ENCODE measurements at regions not wholly inside any gene's neighbourhood (a gene's known extent, or its start where the extent isn't known, plus 50 kb on each side); places are given as distances from the start of the nearest gene placed in this dataset.

GRCh38 chr9:88256216-88256615, 117.9 kb upstream of the SPATA31C2 start:
- TF ChIP-seq CTCF (optimal IDR thresholded peaks at IDR 0.05 in 1 of 3, IDR thresholded peaks at IDR 0.05 in 1 of 3, conservative IDR thresholded peaks at IDR 0.05 in 1 of 3; ENCODE audit: extremely low read depth in 1 of 3, insufficient read depth in 2 of 3, low read length in 3 of 3) = no peak
- no peak for TF ChIP-seq EZH2 (IDR thresholded peaks at IDR 0.05; ENCODE audit: low read length)

Measured in keratinocyte (primary cell).